GM12874 (cell line): ENCODE measurements at regions not wholly inside any gene's neighbourhood (a gene's known extent, or its start where the extent isn't known, plus 50 kb on each side); places are given as distances from the start of the nearest gene placed in this dataset.

Experiments used
- CTCF ChIP-seq: IDR thresholded peaks from 2 replicates; pipeline ENCODE4 v1.5.1; 2011; ENCODE audit warnings: low read depth, mild to moderate bottlenecking, control low read depth, low read length, moderate library complexity; ENCODE audit not compliant: insufficient read depth

- no peak for TF ChIP-seq CTCF
These were observed 118.1 kb upstream of the CHD2 start for GRCh38 chr15:92781925-92782453.

GRCh38 chr15:92787116-92787515 is 113.0 kb upstream of the CHD2 start:
- no peak for TF ChIP-seq CTCF

GRCh38 chr15:92788196-92788595 is 111.9 kb upstream of the CHD2 start:
- no peak for TF ChIP-seq CTCF

GRCh38 chr15:92796161-92796611 is 103.9 kb upstream of the CHD2 start:
- TF ChIP-seq CTCF, result no peak

- peak; percentile 28; the same call in 1 of the 2 replicates for TF ChIP-seq CTCF
These were observed 102.7 kb upstream of the CHD2 start for GRCh38 chr15:92797168-92798052.

- TF ChIP-seq CTCF, result no peak
These were observed 100.1 kb upstream of the CHD2 start for GRCh38 chr15:92800013-92800412.

GRCh38 chr15:92801774-92802464 is 98.2 kb upstream of the CHD2 start:
- no peak for TF ChIP-seq CTCF
